ENCODE measurements at regions not wholly inside any gene's neighbourhood (a gene's known extent, or its start where the extent isn't known, plus 50 kb on each side); places are given as distances from the start of the nearest gene placed in this dataset.

- no peak overlapping the region for H3K9ac ChIP-seq (ENCODE audit: insufficient read depth, low read depth, low read length)
- intact Hi-C loops (cut with micrococcal nuclease; ENCODE audit: unreplicated experiment) (no loop called here), in situ Hi-C loops (cut with HindIII; ENCODE audit: extremely low pct_ligation_motif_present, low pct_unique_long_range_greater_than_20kb) (no loop called here)
- ChIA-PET POLR2A (interaction anchor here (0.7 kb wide), 1 partner anchor 8 kb away, joined by 3 read pairs; no protein-coding TSS in a partner anchor), CTCF (ENCODE audit: low intra/inter-chr PET ratio, low total read pairs) (no interaction called here)
- H3K36me3 ChIP-seq (replicated peaks in 1 of 2; ENCODE audit: control insufficient read depth in 1 of 2, insufficient read depth in 2 of 2, low read length in 2 of 2): no peaks in the 10 kb centered on the region
- no peaks in the 10 kb centered on the region for H3K79me2 ChIP-seq (ENCODE audit: insufficient read depth, low read length)
- no peak overlapping the region for H3K4me2 ChIP-seq (ENCODE audit: low read depth, low read length)
- DNase-seq (ENCODE audit: low spot score) (no peak), ATAC-seq (no peak), FAIRE-seq (no peak)
- H3K27me3 ChIP-seq (ENCODE audit: control insufficient read depth in 1 of 2, insufficient read depth in 2 of 2, low read length in 2 of 2): peaks cover 0 to 3% of the 10 kb centered on the region in 2 experiments; a peak in 1 of 5 replicates
- no peaks in the 10 kb centered on the region for H3K4me1 ChIP-seq (ENCODE audit: insufficient read depth, low read length)
- H3K27ac ChIP-seq (ENCODE audit: extremely low read length, insufficient read depth, low read length): no peak overlapping the region
- WGBS (ENCODE audit: low lambda C conversion rate): 5% methylated on average over 10 of the region's 10 CpGs
- no peaks in the 10 kb centered on the region for H4K20me1 ChIP-seq (ENCODE audit: insufficient read depth, low read length)
- no TSS peak for BruUV-seq (replicated peaks)
- H2AFZ ChIP-seq (ENCODE audit: low read length): no peak overlapping the region
- H3K4me3 ChIP-seq (replicated peaks in 1 of 3; ENCODE audit: insufficient read depth in 1 of 3, low read depth in 2 of 3, low read length in 3 of 3): no peak overlapping the region
- H3K9me3 ChIP-seq (ENCODE audit: low read length): no peaks in the 10 kb centered on the region
- TF ChIP-seq NFAT5 (CRISPR knock-in tag; IDR thresholded peaks at IDR 0.05) (no peak), KIAA2018 (CRISPR knock-in tag; IDR thresholded peaks at IDR 0.05; ENCODE audit: borderline replicate concordance) (no peak), MEIS2 (CRISPR knock-in tag; IDR thresholded peaks at IDR 0.05) (no peak), AGO1 (IDR thresholded peaks at IDR 0.05; ENCODE audit: low read depth, low read length, poor library complexity, severe bottlenecking) (no peak), MEF2D (CRISPR knock-in tag; IDR thresholded peaks at IDR 0.05) (no peak), SALL1 (CRISPR knock-in tag; IDR thresholded peaks at IDR 0.05) (no peak), FOXP4 (CRISPR knock-in tag; IDR thresholded peaks at IDR 0.05) (no peak)
These were observed 96.7 kb upstream of the SLC39A10 start for GRCh38 chr2:195560209-195560895.
